ENCODE measurements at regions not wholly inside any gene's neighbourhood (a gene's known extent, or its start where the extent isn't known, plus 50 kb on each side); places are given as distances from the start of the nearest gene placed in this dataset.
"Not testable (repeated sequence)": the region's sequence is repeated elsewhere in the genome, so short reads cannot be mapped to it uniquely, and the experiment has no call there.

GRCh38 chr3:153051427-153052095 is 110.5 kb upstream of the RAP2B start:
- DNase-seq (no peak), ATAC-seq (ENCODE audit: insufficient read depth, low read depth) (no peak)
- Histone ChIP-seq H3K9ac (ENCODE audit: low read depth, low read length) (no peak overlapping the region), H2AFZ (ENCODE audit: low read depth, low read length) (no peak overlapping the region), H4K20me1 (ENCODE audit: insufficient read depth, low read length) (no peaks in the 10 kb centered on the region), H3K4me3 (ENCODE audit: low read depth in 1 of 2, low read length in 2 of 2) (no peak overlapping the region), H3K27me3 (ENCODE audit: insufficient read depth, low read length, poor library complexity) (no peaks in the 10 kb centered on the region), H3K4me1 (ENCODE audit: insufficient read depth, low read length) (no peaks in the 10 kb centered on the region), H3K9me3 (ENCODE audit: insufficient read depth, low read length, severe bottlenecking) (no peaks in the 10 kb centered on the region), H3K79me2 (ENCODE audit: insufficient read depth, low read length) (no peaks in the 10 kb centered on the region), H3K36me3 (ENCODE audit: insufficient read depth, low read length) (no peaks in the 10 kb centered on the region), H3K27ac (ENCODE audit: low read length) (no peak overlapping the region), H3K4me2 (ENCODE audit: insufficient read depth, low read length) (no peak overlapping the region)
- no peak for TF ChIP-seq CTCF (IDR thresholded peaks at IDR 0.05; ENCODE audit: borderline replicate concordance, extremely low read depth, low read length, poor library complexity, severe bottlenecking)
- TF ChIP-seq EZH2 (IDR thresholded peaks at IDR 0.05; ENCODE audit: borderline replicate concordance, low read depth, low read length, severe bottlenecking) = no peak

GRCh38 chr3:153052096-153052460 is 109.9 kb upstream of the RAP2B start:
- Histone ChIP-seq H3K4me2 (ENCODE audit: insufficient read depth, low read length) (no peak overlapping the region), H3K4me1 (ENCODE audit: insufficient read depth, low read length) (no peaks in the 10 kb centered on the region), H3K27me3 (ENCODE audit: insufficient read depth, low read length, poor library complexity) (no peaks in the 10 kb centered on the region), H3K79me2 (ENCODE audit: insufficient read depth, low read length) (no peaks in the 10 kb centered on the region), H2AFZ (ENCODE audit: low read depth, low read length) (no peak overlapping the region), H4K20me1 (ENCODE audit: insufficient read depth, low read length) (no peaks in the 10 kb centered on the region), H3K9me3 (ENCODE audit: insufficient read depth, low read length, severe bottlenecking) (no peaks in the 10 kb centered on the region), H3K4me3 (ENCODE audit: low read depth in 1 of 2, low read length in 2 of 2) (no peak overlapping the region), H3K36me3 (ENCODE audit: insufficient read depth, low read length) (no peaks in the 10 kb centered on the region), H3K27ac (ENCODE audit: low read length) (no peak overlapping the region), H3K9ac (ENCODE audit: low read depth, low read length) (no peak overlapping the region)
- ATAC-seq (ENCODE audit: insufficient read depth, low read depth) (no peak), DNase-seq (no peak)
- TF ChIP-seq EZH2 (IDR thresholded peaks at IDR 0.05; ENCODE audit: borderline replicate concordance, low read depth, low read length, severe bottlenecking) = no peak

- no peaks in the 10 kb centered on the region for H3K9me3 ChIP-seq (ENCODE audit: insufficient read depth, low read length, severe bottlenecking)
- no peak overlapping the region for H3K4me3 ChIP-seq (ENCODE audit: low read depth in 1 of 2, low read length in 2 of 2)
- no peak overlapping the region for H3K9ac ChIP-seq (ENCODE audit: low read depth, low read length)
- no peaks in the 10 kb centered on the region for H3K79me2 ChIP-seq (ENCODE audit: insufficient read depth, low read length)
- no peaks in the 10 kb centered on the region for H4K20me1 ChIP-seq (ENCODE audit: insufficient read depth, low read length)
- no peak overlapping the region for H2AFZ ChIP-seq (ENCODE audit: low read depth, low read length)
- H3K4me1 ChIP-seq (ENCODE audit: insufficient read depth, low read length) = no peaks in the 10 kb centered on the region
- ATAC-seq (ENCODE audit: insufficient read depth, low read depth) (no peak), DNase-seq (no peak)
- no peaks in the 10 kb centered on the region for H3K36me3 ChIP-seq (ENCODE audit: insufficient read depth, low read length)
- H3K27ac ChIP-seq (ENCODE audit: low read length) = no peak overlapping the region
- no peaks in the 10 kb centered on the region for H3K27me3 ChIP-seq (ENCODE audit: insufficient read depth, low read length, poor library complexity)
- TF ChIP-seq EZH2 (IDR thresholded peaks at IDR 0.05; ENCODE audit: borderline replicate concordance, low read depth, low read length, severe bottlenecking) (no peak), CTCF (IDR thresholded peaks at IDR 0.05; ENCODE audit: borderline replicate concordance, extremely low read depth, low read length, poor library complexity, severe bottlenecking) (no peak)
- H3K4me2 ChIP-seq (ENCODE audit: insufficient read depth, low read length) = no peak overlapping the region
These were observed 106.8 kb upstream of the RAP2B start for GRCh38 chr3:153055217-153055616.

- no peak overlapping the region for H3K4me3 ChIP-seq (ENCODE audit: low read depth in 1 of 2, low read length in 2 of 2)
- H3K4me2 ChIP-seq (ENCODE audit: insufficient read depth, low read length) = no peak overlapping the region
- H3K9me3 ChIP-seq (ENCODE audit: insufficient read depth, low read length, severe bottlenecking) = no peaks in the 10 kb centered on the region
- ATAC-seq (ENCODE audit: insufficient read depth, low read depth) = no peak
- H3K27ac ChIP-seq (ENCODE audit: low read length) = no peak overlapping the region
- H4K20me1 ChIP-seq (ENCODE audit: insufficient read depth, low read length) = no peaks in the 10 kb centered on the region
- H2AFZ ChIP-seq (ENCODE audit: low read depth, low read length) = no peak overlapping the region
- no peak for DNase-seq
- H3K4me1 ChIP-seq (ENCODE audit: insufficient read depth, low read length) = no peaks in the 10 kb centered on the region
- H3K9ac ChIP-seq (ENCODE audit: low read depth, low read length) = no peak overlapping the region
- no peaks in the 10 kb centered on the region for H3K36me3 ChIP-seq (ENCODE audit: insufficient read depth, low read length)
- no peaks in the 10 kb centered on the region for H3K27me3 ChIP-seq (ENCODE audit: insufficient read depth, low read length, poor library complexity)
- no peaks in the 10 kb centered on the region for H3K79me2 ChIP-seq (ENCODE audit: insufficient read depth, low read length)
- no peak for TF ChIP-seq EZH2 (IDR thresholded peaks at IDR 0.05; ENCODE audit: borderline replicate concordance, low read depth, low read length, severe bottlenecking)
- TF ChIP-seq CTCF (IDR thresholded peaks at IDR 0.05; ENCODE audit: borderline replicate concordance, extremely low read depth, low read length, poor library complexity, severe bottlenecking) = no peak
These were observed 106.2 kb upstream of the RAP2B start for GRCh38 chr3:153055779-153056178.

- not testable (repeated sequence) for H3K36me3 ChIP-seq (ENCODE audit: insufficient read depth, low read length); H3K79me2 ChIP-seq (ENCODE audit: insufficient read depth, low read length); H2AFZ ChIP-seq (ENCODE audit: low read depth, low read length); ATAC-seq (ENCODE audit: insufficient read depth, low read depth); H3K9ac ChIP-seq (ENCODE audit: low read depth, low read length); H3K4me1 ChIP-seq (ENCODE audit: insufficient read depth, low read length); H3K27ac ChIP-seq (ENCODE audit: low read length); H3K27me3 ChIP-seq (ENCODE audit: insufficient read depth, low read length, poor library complexity); DNase-seq; H3K9me3 ChIP-seq (ENCODE audit: insufficient read depth, low read length, severe bottlenecking); H4K20me1 ChIP-seq (ENCODE audit: insufficient read depth, low read length); H3K4me2 ChIP-seq (ENCODE audit: insufficient read depth, low read length); H3K4me3 ChIP-seq (ENCODE audit: low read depth in 1 of 2, low read length in 2 of 2)
These were observed 103.9 kb upstream of the RAP2B start for GRCh38 chr3:153058031-153058688.
